HEK293T (cell line): ENCODE measurements at regions not wholly inside any gene's neighbourhood (a gene's known extent, or its start where the extent isn't known, plus 50 kb on each side); places are given as distances from the start of the nearest gene placed in this dataset.

ENCODE experiments used
- CTCF ChIA-PET: fragments of 350-600 bp; formaldehyde crosslinking; extraction: SDS; loops from one replicate; lab custom pipeline; 2021; ENCODE audit warnings: antibody characterized with exemption, inconsistent platforms; lab: Yijun Ruan, JAX
- POLR2A ChIA-PET: fragments of 350-600 bp; formaldehyde crosslinking; extraction: SDS; loops from one replicate; lab custom pipeline; 2020; ENCODE audit warnings: antibody characterized with exemption, inconsistent platforms; lab: Yijun Ruan, JAX
- DNase-seq: peaks from one replicate; pipeline ENCODE4 v3.0.0; 2012; ENCODE audit warnings: mixed read lengths; ENCODE audit errors: extremely low spot score
- ARNT ChIP-seq: fragments of 450-650 bp; IDR thresholded peaks from 2 replicates; pipeline ENCODE4 v1.6.1; 2017; ENCODE audit warnings: mild to moderate bottlenecking
- BHLHE40 ChIP-seq: fragments of 450-650 bp; IDR thresholded peaks from 2 replicates; pipeline ENCODE4 v1.6.1; 2016; ENCODE audit warnings: mild to moderate bottlenecking, moderate library complexity, borderline replicate concordance
- CTBP1 ChIP-seq: fragments of 450-650 bp; IDR thresholded peaks from 2 replicates; pipeline ENCODE4 v1.6.1; 2016; ENCODE audit warnings: borderline replicate concordance
- ELF4 ChIP-seq: fragments of 450-650 bp; IDR thresholded peaks from 2 replicates; pipeline ENCODE4 v1.6.1; 2017; ENCODE audit warnings: antibody characterized with exemption
- FOXA1 ChIP-seq: fragments of 450-650 bp; IDR thresholded peaks from 2 replicates; pipeline ENCODE4 v1.6.1; 2016; ENCODE audit warnings: mild to moderate bottlenecking
- FOXK2 ChIP-seq: fragments of 450-650 bp; IDR thresholded peaks from 2 replicates; pipeline ENCODE4 v1.6.1; 2016; ENCODE audit warnings: mild to moderate bottlenecking
- FOXM1 ChIP-seq: fragments of 450-650 bp; IDR thresholded peaks from 2 replicates; pipeline ENCODE4 v1.6.1; 2017; ENCODE audit warnings: mild to moderate bottlenecking, borderline replicate concordance
- HDGF ChIP-seq: fragments of 450-650 bp; IDR thresholded peaks from 2 replicates; pipeline ENCODE4 v1.6.1; 2017; ENCODE audit warnings: antibody characterized with exemption, borderline replicate concordance
- L3MBTL2 ChIP-seq: fragments of 450-650 bp; conservative IDR thresholded peaks from 2 replicates; pipeline ENCODE4 v1.6.1; 2016; ENCODE audit warnings: mild to moderate bottlenecking
- LEF1 ChIP-seq: fragments of 450-650 bp; IDR thresholded peaks from 2 replicates; pipeline ENCODE4 v1.6.1; 2017; ENCODE audit warnings: mild to moderate bottlenecking, borderline replicate concordance
- NFRKB ChIP-seq: fragments of 450-650 bp; IDR thresholded peaks from 2 replicates; pipeline ENCODE4 v1.6.1; 2016; ENCODE audit warnings: mild to moderate bottlenecking, moderate library complexity
- PKNOX1 ChIP-seq: fragments of 450-650 bp; IDR thresholded peaks from 2 replicates; pipeline ENCODE4 v1.6.1; 2016
- SP1 ChIP-seq: fragments of 450-650 bp; IDR thresholded peaks from 2 replicates; pipeline ENCODE4 v1.6.1; 2017
- SUZ12 ChIP-seq: fragments of 450-650 bp; IDR thresholded peaks from 2 replicates; pipeline ENCODE4 v1.6.1; 2016; ENCODE audit warnings: mild to moderate bottlenecking
- TARDBP ChIP-seq: fragments of 450-650 bp; IDR thresholded peaks from 2 replicates; pipeline ENCODE4 v1.6.1; 2016
- ZNF384 ChIP-seq: fragments of 450-650 bp; IDR thresholded peaks from 2 replicates; pipeline ENCODE4 v1.6.1; 2016

DNA sequence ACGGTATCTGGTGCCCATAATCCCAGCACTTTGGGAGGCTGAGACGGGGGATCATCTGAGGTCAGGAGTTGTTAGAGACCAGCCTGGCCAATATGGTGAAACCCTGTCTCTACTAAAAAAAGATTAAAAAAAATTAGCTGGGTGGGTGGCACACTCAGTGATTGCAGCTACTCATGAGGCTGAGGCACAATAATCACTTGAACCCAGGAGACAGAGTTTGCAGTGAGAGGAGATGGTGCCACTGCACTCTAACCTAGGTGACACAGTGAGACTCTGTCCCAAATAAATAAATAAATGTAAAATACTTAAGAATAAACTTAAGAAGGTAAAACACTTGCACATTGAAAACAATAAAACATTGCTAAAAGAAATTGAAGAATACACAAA lies 90.4 kb downstream of the ZNF280B start:
- no peak for DNase-seq
- POLR2A ChIA-PET: no interaction called here
- no peak for TF ChIP-seq ZNF384
- no peak for TF ChIP-seq PKNOX1
- no peak for TF ChIP-seq TARDBP
- TF ChIP-seq BHLHE40: no peak
- no peak for TF ChIP-seq HDGF
- no peak for TF ChIP-seq CTBP1
- no peak for TF ChIP-seq L3MBTL2
- TF ChIP-seq FOXA1: no peak
- no peak for TF ChIP-seq FOXM1
- no peak for TF ChIP-seq SUZ12
- no peak for TF ChIP-seq FOXK2
- TF ChIP-seq ARNT: no peak
- no peak for TF ChIP-seq NFRKB
- TF ChIP-seq ELF4: no peak
- no peak for TF ChIP-seq LEF1
- CTCF ChIA-PET: no interaction called here

GRCh38 chr22:22418957-22419356 lies 89.6 kb downstream of the ZNF280B start:
- POLR2A ChIA-PET: no interaction called here
- no peak for TF ChIP-seq SUZ12
- no peak for TF ChIP-seq FOXK2
- no peak for TF ChIP-seq LEF1
- no peak for TF ChIP-seq HDGF
- no peak for TF ChIP-seq TARDBP
- TF ChIP-seq CTBP1: no peak
- TF ChIP-seq ELF4: no peak
- TF ChIP-seq BHLHE40: no peak
- TF ChIP-seq NFRKB: no peak
- TF ChIP-seq ZNF384: no peak
- no peak for TF ChIP-seq FOXM1
- DNase-seq: no peak
- CTCF ChIA-PET: interaction anchor here (0.6 kb wide), 1 partner anchor 59 kb away, joined by 3 read pairs; no protein-coding TSS in a partner anchor

DNA sequence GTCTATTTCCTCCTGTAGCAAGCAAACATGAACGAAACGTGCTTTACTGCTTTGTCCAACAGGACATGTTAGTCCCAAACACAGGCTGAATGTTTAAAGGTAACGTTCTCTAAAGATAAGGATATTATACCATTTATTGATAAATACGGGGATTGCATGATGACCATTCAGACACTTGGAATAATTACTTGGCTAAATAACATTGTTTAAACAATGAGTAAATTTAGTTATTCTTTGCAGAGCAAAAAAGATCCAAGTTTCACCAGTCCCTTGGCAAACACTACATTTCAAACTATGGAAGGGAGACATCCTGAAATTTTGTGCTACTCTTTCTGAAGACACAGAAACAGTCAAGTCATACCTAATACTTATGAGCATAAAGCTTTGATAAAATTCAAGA lies 88.0 kb downstream of the ZNF280B start:
- TF ChIP-seq FOXK2 (no peak), CTBP1 (no peak), PKNOX1 (no peak), TARDBP (no peak), ZNF384 (no peak), BHLHE40 (no peak), FOXA1 (no peak), ELF4 (no peak), ARNT (no peak), SP1 (no peak), NFRKB (no peak), HDGF (no peak), LEF1 (no peak), SUZ12 (no peak), FOXM1 (no peak), L3MBTL2 (no peak)
- DNase-seq: no peak
- POLR2A ChIA-PET: no interaction called here
- CTCF ChIA-PET: interaction anchor here (1.2 kb wide), 1 partner anchor 15 kb away, joined by 3 read pairs; no protein-coding TSS in a partner anchor

GRCh38 chr22:22421392-22421791 lies 87.2 kb downstream of the ZNF280B start:
- ChIA-PET POLR2A (no interaction called here), CTCF (interaction anchor here (1.2 kb wide), 1 partner anchor 16 kb away, joined by 3 read pairs; no protein-coding TSS in a partner anchor)
- DNase-seq: no peak
- no peak for TF ChIP-seq HDGF

DNA sequence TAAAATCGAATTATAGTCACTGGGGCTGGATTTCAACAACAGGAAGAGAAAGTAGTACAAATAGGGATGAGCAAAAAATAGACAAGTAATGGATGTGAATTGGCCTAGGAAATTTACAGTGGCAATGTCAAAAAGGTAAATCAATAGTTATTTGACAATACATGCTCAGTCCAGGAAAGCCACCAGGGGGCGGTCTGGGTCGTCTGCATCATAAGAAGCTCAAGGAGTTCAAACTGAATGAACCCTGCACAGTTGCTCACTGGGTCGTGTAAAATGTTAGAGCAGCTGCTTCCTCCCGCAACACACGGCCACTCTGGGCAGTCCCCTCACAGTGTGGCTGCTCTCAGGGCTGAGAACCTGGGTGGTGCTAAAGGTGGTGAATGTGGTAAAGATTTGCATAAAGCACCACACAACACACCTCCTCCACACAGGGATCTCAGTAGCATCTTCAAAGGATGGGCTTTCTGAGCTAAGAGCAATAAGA lies 85.9 kb downstream of the ZNF280B start:
- peak; percentile 71 for DNase-seq
- CTCF ChIA-PET: interaction anchor here (0.5 to 1.6 kb wide), 19 partner anchors 8 to 287 kb away, joined by 3 to 16 read pairs (median 4); no protein-coding TSS in a partner anchor
- TF ChIP-seq ELF4 (no peak), PKNOX1 (peak; percentile 61; the same call in 1 of the 2 replicates), SUZ12 (no peak), BHLHE40 (no peak), FOXM1 (no peak)
- POLR2A ChIA-PET: interaction anchor here (0.6 to 0.9 kb wide), 2 partner anchors 14 to 66 kb away, joined by 3 read pairs; no protein-coding TSS in a partner anchor

DNA sequence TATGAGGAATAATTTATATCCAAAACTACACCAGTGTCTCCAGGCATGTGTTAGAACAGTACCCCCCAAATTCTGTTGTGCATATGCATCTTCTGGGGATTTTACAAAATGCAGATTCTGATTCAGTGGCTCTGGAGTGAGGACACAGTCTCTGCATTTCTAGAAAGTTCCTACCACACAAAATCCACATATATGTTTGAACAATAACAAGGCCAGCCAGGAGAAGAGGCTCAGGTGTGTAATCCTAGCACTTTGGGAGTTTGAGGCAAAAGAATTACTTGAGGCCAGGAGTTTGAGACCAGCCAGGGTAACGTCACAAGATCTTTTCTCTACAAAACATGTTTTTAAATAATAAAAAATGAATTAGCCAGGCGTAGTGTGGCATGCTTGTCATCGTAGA lies 84.9 kb downstream of the ZNF280B start:
- POLR2A ChIA-PET: no interaction called here
- no peak for TF ChIP-seq TARDBP
- no peak for TF ChIP-seq FOXM1
- TF ChIP-seq SUZ12: no peak
- no peak for TF ChIP-seq PKNOX1
- no peak for TF ChIP-seq BHLHE40
- no peak for TF ChIP-seq FOXA1
- no peak for TF ChIP-seq ZNF384
- TF ChIP-seq L3MBTL2: no peak
- TF ChIP-seq SP1: no peak
- no peak for TF ChIP-seq FOXK2
- TF ChIP-seq ARNT: no peak
- no peak for TF ChIP-seq CTBP1
- no peak for DNase-seq
- CTCF ChIA-PET: no interaction called here
